IPS-18a (cell line): ENCODE measurements at regions not wholly inside any gene's neighbourhood (a gene's known extent, or its start where the extent isn't known, plus 50 kb on each side); places are given as distances from the start of the nearest gene placed in this dataset.

Experiments used
- H3K27ac ChIP-seq: one replicate; pipeline ENCODE4 v1.5.1; 2013; ENCODE audit warnings: low read length
- H3K27me3 ChIP-seq: one replicate; pipeline ENCODE4 v1.6.1; 2013; ENCODE audit warnings: mild to moderate bottlenecking, low read length; ENCODE audit not compliant: control insufficient read depth, insufficient read depth
- H3K36me3 ChIP-seq: one replicate; pipeline ENCODE4 v1.6.1; 2013; ENCODE audit warnings: low read depth, low read length; ENCODE audit not compliant: control insufficient read depth
- H3K4me1 ChIP-seq: one replicate; pipeline ENCODE4 v1.6.1; 2013; ENCODE audit warnings: low read depth, low read length; ENCODE audit not compliant: control insufficient read depth
- H3K4me3 ChIP-seq: one replicate; pipeline ENCODE4 v1.5.1; 2013; ENCODE audit warnings: low read length
- H3K9ac ChIP-seq: one replicate; pipeline ENCODE4 v1.6.1; 2013; ENCODE audit warnings: mild to moderate bottlenecking, low read length, moderate library complexity
- H3K9me3 ChIP-seq: one replicate; pipeline ENCODE4 v1.6.1; 2013; ENCODE audit warnings: low read depth, low read length; ENCODE audit not compliant: control insufficient read depth

- Histone ChIP-seq H3K36me3 (no peaks in the 10 kb centered on the region), H3K4me1 (no peaks in the 10 kb centered on the region), H3K27ac (no peak overlapping the region), H3K9me3 (peaks cover 10% of the 10 kb centered on the region), H3K27me3 (no peaks in the 10 kb centered on the region), H3K4me3 (no peak overlapping the region), H3K9ac (no peak overlapping the region)
These were observed 617.5 kb upstream of the CCDC54 start for GRCh38 chr3:106759731-106760130.

GRCh38 chr3:106765342-106765741 lies 611.9 kb upstream of the CCDC54 start:
- Histone ChIP-seq H3K4me1 (no peaks in the 10 kb centered on the region), H3K36me3 (no peaks in the 10 kb centered on the region), H3K4me3 (no peak overlapping the region), H3K27me3 (no peaks in the 10 kb centered on the region), H3K9me3 (no peaks in the 10 kb centered on the region), H3K27ac (no peak overlapping the region), H3K9ac (no peak overlapping the region)

GRCh38 chr3:106768941-106769480 lies 608.2 kb upstream of the CCDC54 start:
- Histone ChIP-seq H3K9me3 (no peaks in the 10 kb centered on the region), H3K4me1 (no peaks in the 10 kb centered on the region), H3K27ac (no peak overlapping the region), H3K9ac (no peak overlapping the region), H3K36me3 (no peaks in the 10 kb centered on the region), H3K4me3 (no peak overlapping the region), H3K27me3 (no peaks in the 10 kb centered on the region)

- H3K36me3 ChIP-seq, result no peaks in the 10 kb centered on the region
- no peak overlapping the region for H3K9ac ChIP-seq
- no peaks in the 10 kb centered on the region for H3K27me3 ChIP-seq
- no peak overlapping the region for H3K4me3 ChIP-seq
- H3K4me1 ChIP-seq, result no peaks in the 10 kb centered on the region
- H3K9me3 ChIP-seq, result no peaks in the 10 kb centered on the region
- H3K27ac ChIP-seq, result no peak overlapping the region
These were observed 603.4 kb upstream of the CCDC54 start for GRCh38 chr3:106773795-106774194.

- H3K36me3 ChIP-seq, result no peaks in the 10 kb centered on the region
- no peak overlapping the region for H3K9ac ChIP-seq
- no peaks in the 10 kb centered on the region for H3K27me3 ChIP-seq
- H3K27ac ChIP-seq, result no peak overlapping the region
- no peaks in the 10 kb centered on the region for H3K4me1 ChIP-seq
- no peak overlapping the region for H3K4me3 ChIP-seq
- no peaks in the 10 kb centered on the region for H3K9me3 ChIP-seq
These were observed 594.0 kb upstream of the CCDC54 start for GRCh38 chr3:106783231-106783630.

- H3K36me3 ChIP-seq, result no peaks in the 10 kb centered on the region
These were observed 588.0 kb upstream of the CCDC54 start for GRCh38 chr3:106789276-106789675.

GRCh38 chr3:106792716-106793115 lies 584.5 kb upstream of the CCDC54 start:
- Histone ChIP-seq H3K4me1 (no peaks in the 10 kb centered on the region), H3K36me3 (no peaks in the 10 kb centered on the region), H3K27me3 (no peaks in the 10 kb centered on the region), H3K9me3 (no peaks in the 10 kb centered on the region), H3K9ac (no peak overlapping the region), H3K27ac (no peak overlapping the region), H3K4me3 (no peak overlapping the region)

More at GRCh38 chr3:106789276-106789675, 588.0 kb upstream of the CCDC54 start:
- Histone ChIP-seq H3K4me1 (no peaks in the 10 kb centered on the region), H3K9ac (no peak overlapping the region), H3K4me3 (no peak overlapping the region), H3K9me3 (no peaks in the 10 kb centered on the region), H3K27me3 (no peaks in the 10 kb centered on the region), H3K27ac (no peak overlapping the region)

GRCh38 chr3:106794442-106794841 lies 582.8 kb upstream of the CCDC54 start:
- Histone ChIP-seq H3K36me3 (no peaks in the 10 kb centered on the region), H3K4me3 (no peak overlapping the region)

GRCh38 chr3:106795553-106795952 lies 581.7 kb upstream of the CCDC54 start:
- Histone ChIP-seq H3K27ac (no peak overlapping the region), H3K9ac (no peak overlapping the region), H3K27me3 (no peaks in the 10 kb centered on the region), H3K9me3 (no peaks in the 10 kb centered on the region), H3K4me1 (no peaks in the 10 kb centered on the region), H3K36me3 (no peaks in the 10 kb centered on the region), H3K4me3 (no peak overlapping the region)

More at GRCh38 chr3:106794442-106794841, 582.8 kb upstream of the CCDC54 start:
- Histone ChIP-seq H3K4me1 (no peaks in the 10 kb centered on the region), H3K27ac (no peak overlapping the region), H3K27me3 (no peaks in the 10 kb centered on the region), H3K9me3 (no peaks in the 10 kb centered on the region), H3K9ac (no peak overlapping the region)

- Histone ChIP-seq H3K4me1 (no peaks in the 10 kb centered on the region), H3K27ac (no peak overlapping the region), H3K9me3 (no peaks in the 10 kb centered on the region), H3K36me3 (no peaks in the 10 kb centered on the region), H3K9ac (no peak overlapping the region), H3K27me3 (no peaks in the 10 kb centered on the region), H3K4me3 (no peak overlapping the region)
These were observed 579.8 kb upstream of the CCDC54 start for GRCh38 chr3:106797461-106797860.

- H3K27ac ChIP-seq, result no peak overlapping the region
- no peaks in the 10 kb centered on the region for H3K4me1 ChIP-seq
- no peaks in the 10 kb centered on the region for H3K9me3 ChIP-seq
- H3K27me3 ChIP-seq, result no peaks in the 10 kb centered on the region
- H3K4me3 ChIP-seq, result no peak overlapping the region
- no peaks in the 10 kb centered on the region for H3K36me3 ChIP-seq
- no peak overlapping the region for H3K9ac ChIP-seq
These were observed 571.6 kb upstream of the CCDC54 start for GRCh38 chr3:106805625-106806024.

GRCh38 chr3:106806964-106807363 lies 570.3 kb upstream of the CCDC54 start:
- H3K36me3 ChIP-seq, result no peaks in the 10 kb centered on the region

More at GRCh38 chr3:106806964-106807363, 570.3 kb upstream of the CCDC54 start:
- no peaks in the 10 kb centered on the region for H3K27me3 ChIP-seq
- no peak overlapping the region for H3K4me3 ChIP-seq
- no peaks in the 10 kb centered on the region for H3K9me3 ChIP-seq
- no peak overlapping the region for H3K9ac ChIP-seq
- H3K4me1 ChIP-seq, result no peaks in the 10 kb centered on the region
- H3K27ac ChIP-seq, result no peak overlapping the region
